Neuronal stem cell (in vitro differentiated cells): ENCODE measurements at regions not wholly inside any gene's neighbourhood (a gene's known extent, or its start where the extent isn't known, plus 50 kb on each side); places are given as distances from the start of the nearest gene placed in this dataset.

Experiments
- DNase-seq: peaks from one replicate; pipeline ENCODE4 v3.0.0-alpha.2; 2013; ENCODE audit warnings: low spot score
- H2AFZ ChIP-seq: one replicate; pipeline ENCODE4 v1.6.1; 2013; ENCODE audit warnings: mild to moderate bottlenecking, low read length, inconsistent platforms
- H2AK5ac ChIP-seq: 2 replicates; pipeline ENCODE4 v1.6.1; 2013; ENCODE audit warnings: low read depth, mild to moderate bottlenecking, inconsistent platforms, low read length, moderate library complexity, mixed read lengths
- H2BK120ac ChIP-seq: 2 replicates; pipeline ENCODE4 v1.6.1; 2013; ENCODE audit warnings: low read depth, mild to moderate bottlenecking, inconsistent platforms, low read length, moderate library complexity, mixed read lengths
- H2BK12ac ChIP-seq: one replicate; pipeline ENCODE4 v1.6.1; 2013; ENCODE audit warnings: low read length, inconsistent platforms
- H2BK15ac ChIP-seq: 2 replicates; pipeline ENCODE4 v1.6.1; 2013; ENCODE audit warnings: mild to moderate bottlenecking, low read length, inconsistent platforms, mixed read lengths
- H2BK5ac ChIP-seq: one replicate; pipeline ENCODE4 v1.6.1; 2013; ENCODE audit warnings: inconsistent platforms, mild to moderate bottlenecking, low read length, moderate library complexity
- H3K14ac ChIP-seq: one replicate; pipeline ENCODE4 v1.6.1; 2013; ENCODE audit warnings: low read length, inconsistent platforms
- H3K18ac ChIP-seq: 2 replicates; pipeline ENCODE4 v1.6.1; 2013; ENCODE audit warnings: low read length, inconsistent platforms
- H3K23ac ChIP-seq: 2 replicates; pipeline ENCODE4 v1.6.1; 2013; ENCODE audit warnings: low read depth, mild to moderate bottlenecking, mixed read lengths, low read length, inconsistent platforms; ENCODE audit not compliant: poor library complexity
- H3K27ac ChIP-seq: replicated peaks from 3 replicates; pipeline ENCODE4 v1.5.1; 2013; ENCODE audit warnings: low read length, inconsistent platforms
- H3K27me3 ChIP-seq, 3 experiments: 2 replicates each; pipeline ENCODE4 v1.6.1; 2013; ENCODE audit warnings: low read length in 3 of 3, mild to moderate bottlenecking in 2 of 3, inconsistent platforms in 1 of 3, low read depth in 1 of 3, mixed read lengths in 1 of 3, moderate library complexity in 1 of 3; ENCODE audit not compliant: control insufficient read depth in 3 of 3, insufficient read depth in 3 of 3
- H3K36me3 ChIP-seq, 2 donors: replicated peaks in 1 of 2; 2 replicates each; pipeline ENCODE4 v1.6.1; 2013; ENCODE audit warnings: low read length in 2 of 2; ENCODE audit not compliant: control insufficient read depth in 2 of 2, insufficient read depth in 2 of 2
- H3K4ac ChIP-seq: 2 replicates; pipeline ENCODE4 v1.6.1; 2013; ENCODE audit warnings: inconsistent platforms, mild to moderate bottlenecking, low read length, moderate library complexity
- H3K4me1 ChIP-seq, 2 donors: 1 replicate in 1 of 2; 2 replicates in 1 of 2; pipeline ENCODE4 v1.6.1; 2013; ENCODE audit warnings: low read length in 2 of 2, low read depth in 1 of 2; ENCODE audit not compliant: control insufficient read depth in 2 of 2, insufficient read depth in 1 of 2
- H3K4me2 ChIP-seq: one replicate; pipeline ENCODE4 v1.6.1; 2013; ENCODE audit warnings: mild to moderate bottlenecking, low read length, inconsistent platforms; ENCODE audit not compliant: insufficient read depth, poor library complexity, severe bottlenecking
- H3K4me3 ChIP-seq, 2 donors: 2 replicates each; pipeline ENCODE4 v1.5.1; 2013; ENCODE audit warnings: low read length in 2 of 2, mild to moderate bottlenecking in 2 of 2, inconsistent platforms in 1 of 2, moderate library complexity in 1 of 2
- H3K79me1 ChIP-seq: one replicate; pipeline ENCODE4 v1.6.1; 2013; ENCODE audit warnings: low read depth, mild to moderate bottlenecking, inconsistent platforms, low read length, moderate library complexity
- H3K9ac ChIP-seq: one replicate; pipeline ENCODE4 v1.6.1; 2013; ENCODE audit warnings: mild to moderate bottlenecking, low read depth, low read length, inconsistent platforms; ENCODE audit not compliant: poor library complexity
- H3K9me3 ChIP-seq, 2 donors: replicated peaks in 1 of 2; 2 replicates each; pipeline versions ENCODE3 to v1.6.1; 2013; ENCODE audit warnings: low read length in 2 of 2, mild to moderate bottlenecking in 2 of 2, inconsistent platforms in 1 of 2, low read depth in 1 of 2, mixed read lengths in 1 of 2, moderate library complexity in 1 of 2; ENCODE audit not compliant: control insufficient read depth in 2 of 2, insufficient read depth in 1 of 2
- H4K8ac ChIP-seq: one replicate; pipeline ENCODE4 v1.6.1; 2013; ENCODE audit warnings: low read depth, mild to moderate bottlenecking, inconsistent platforms, low read length, moderate library complexity
- H4K91ac ChIP-seq: one replicate; pipeline ENCODE4 v1.6.1; 2013; ENCODE audit warnings: low read length, low read depth, mild to moderate bottlenecking, inconsistent platforms; ENCODE audit not compliant: poor library complexity
- WGBS, 2 donors: extraction: QIAGEN DNeasy Blood & Tissue Kit; methylation state at CpG; one replicate each; pipeline ENCODE4 v1.1.7; 2013; ENCODE audit warnings: missing lambda C conversion rate in 2 of 2, mixed read lengths in 1 of 2; ENCODE audit not compliant: insufficient read length in 2 of 2, insufficient replicate concordance in 1 of 2; ENCODE audit errors: extremely low coverage in 2 of 2; 5-methylcytosine and 5-hydroxymethylcytosine counted together

- Histone ChIP-seq H3K4me2 (no peak overlapping the region), H2BK5ac (no peak overlapping the region), H3K23ac (no peak overlapping the region), H3K27me3 (no peaks in the 10 kb centered on the region), H2BK12ac (no peak overlapping the region), H2BK15ac (no peak overlapping the region), H2AFZ (no peak overlapping the region), H3K9ac (no peak overlapping the region), H3K4me3 (peak overlapping the region in 1 of 2 donors; percentile 55), H3K4me1 (no peaks in the 10 kb centered on the region), H3K14ac (no peak overlapping the region), H3K27ac (no peak overlapping the region), H3K79me1 (no peaks in the 10 kb centered on the region), H3K4ac (no peak overlapping the region), H4K91ac (no peak overlapping the region), H4K8ac (no peak overlapping the region), H3K36me3 (no peaks in the 10 kb centered on the region), H3K9me3 (no peaks in the 10 kb centered on the region), H2BK120ac (no peak overlapping the region), H3K18ac (no peak overlapping the region), H2AK5ac (no peak overlapping the region)
- WGBS, 2 donors = no CpG with 5 or more reads among the region's 4 CpGs
- no peak for DNase-seq
Observed at GRCh38 chr16:5305023-5305422, 207.4 kb upstream of the EEF2KMT start.

- no peak overlapping the region for H3K4ac ChIP-seq
- H2BK5ac ChIP-seq = no peak overlapping the region
- no peak overlapping the region for H3K14ac ChIP-seq
- no peak overlapping the region for H2AK5ac ChIP-seq
- H3K4me1 ChIP-seq = no peaks in the 10 kb centered on the region
- no peak overlapping the region for H2BK120ac ChIP-seq
- H3K79me1 ChIP-seq = no peaks in the 10 kb centered on the region
- H3K27ac ChIP-seq = no peak overlapping the region
- H3K36me3 ChIP-seq = no peaks in the 10 kb centered on the region
- H2AFZ ChIP-seq = no peak overlapping the region
- no peak overlapping the region for H2BK12ac ChIP-seq
- H3K23ac ChIP-seq = no peak overlapping the region
- no peak overlapping the region for H3K4me2 ChIP-seq
- H3K18ac ChIP-seq = no peak overlapping the region
- H3K27me3 ChIP-seq = no peaks in the 10 kb centered on the region
- no peak overlapping the region for H2BK15ac ChIP-seq
- no peaks in the 10 kb centered on the region for H3K9me3 ChIP-seq
- no CpG with 5 or more reads among the region's 3 CpGs for WGBS, 2 donors
- DNase-seq = no peak
- H3K4me3 ChIP-seq = no peak overlapping the region
- no peak overlapping the region for H4K8ac ChIP-seq
- no peak overlapping the region for H3K9ac ChIP-seq
- no peak overlapping the region for H4K91ac ChIP-seq
Observed at GRCh38 chr16:5302372-5303114, 204.9 kb upstream of the EEF2KMT start.

- no peak overlapping the region for H2BK15ac ChIP-seq
- H3K4me2 ChIP-seq = no peak overlapping the region
- no peak overlapping the region for H4K8ac ChIP-seq
- H3K79me1 ChIP-seq = no peaks in the 10 kb centered on the region
- no peaks in the 10 kb centered on the region for H3K4me1 ChIP-seq
- no peak overlapping the region for H4K91ac ChIP-seq
- H2BK12ac ChIP-seq = no peak overlapping the region
- no peak overlapping the region for H3K9ac ChIP-seq
- DNase-seq = no peak
- H3K27me3 ChIP-seq = no peaks in the 10 kb centered on the region
- no peak overlapping the region for H2BK120ac ChIP-seq
- H2BK5ac ChIP-seq = no peak overlapping the region
- H3K36me3 ChIP-seq = no peaks in the 10 kb centered on the region
- H3K23ac ChIP-seq = no peak overlapping the region
- H3K14ac ChIP-seq = no peak overlapping the region
- H2AK5ac ChIP-seq = no peak overlapping the region
- no peak overlapping the region for H3K4ac ChIP-seq
- no peak overlapping the region for H3K27ac ChIP-seq
- no peak overlapping the region for H2AFZ ChIP-seq
- H3K4me3 ChIP-seq = no peak overlapping the region
- no peaks in the 10 kb centered on the region for H3K9me3 ChIP-seq
- WGBS, 2 donors = no CpG with 5 or more reads among the region's 3 CpGs
- no peak overlapping the region for H3K18ac ChIP-seq
Observed at GRCh38 chr16:5298202-5298601, 200.6 kb upstream of the EEF2KMT start.

GRCh38 chr16:5296176-5296575, 198.6 kb upstream of the EEF2KMT start:
- Histone ChIP-seq H2AK5ac (no peak overlapping the region), H3K27ac (no peak overlapping the region), H4K91ac (no peak overlapping the region), H3K9me3 (no peaks in the 10 kb centered on the region), H4K8ac (no peak overlapping the region), H2BK120ac (no peak overlapping the region), H3K4me2 (no peak overlapping the region), H3K14ac (no peak overlapping the region), H3K23ac (no peak overlapping the region), H2BK12ac (no peak overlapping the region), H3K79me1 (no peaks in the 10 kb centered on the region), H3K4ac (no peak overlapping the region), H3K36me3 (no peaks in the 10 kb centered on the region), H2AFZ (no peak overlapping the region), H2BK15ac (no peak overlapping the region), H3K4me3 (no peak overlapping the region), H2BK5ac (no peak overlapping the region), H3K9ac (no peak overlapping the region), H3K4me1 (no peaks in the 10 kb centered on the region), H3K27me3 (no peaks in the 10 kb centered on the region), H3K18ac (no peak overlapping the region)
- no CpG with 5 or more reads among the region's 3 CpGs for WGBS, 2 donors
- no peak for DNase-seq
